Activated T-cell treated with anti-CD3 and anti-CD28 coated beads, Interleukin-2, amount 50 U/mL, for 4 hours (primary cell): ENCODE measurements at regions not wholly inside any gene's neighbourhood (a gene's known extent, or its start where the extent isn't known, plus 50 kb on each side); places are given as distances from the start of the nearest gene placed in this dataset.
"Not testable (repeated sequence)": the region's sequence is repeated elsewhere in the genome, so short reads cannot be mapped to it uniquely, and the experiment has no call there.

Experiments used
- ATAC-seq, 2 donors: fragments of 200-7000 bp; cut with Tn5 transposase; one replicate each; pipeline ENCODE4 v1.10.0; 2021
- DNase-seq: peaks from one replicate; pipeline ENCODE4 v3.0.0-alpha.2; 2020
- H3K27me3 Mint-ChIP-seq: one replicate; pipeline ENCODE4 v1.8.0; 2021; ENCODE audit warnings: low read depth, mixed read lengths
- H3K36me3 Mint-ChIP-seq: one replicate; pipeline ENCODE4 v1.8.0; 2022; ENCODE audit warnings: mixed read lengths; ENCODE audit not compliant: insufficient read depth
- H3K4me1 Mint-ChIP-seq: one replicate; pipeline ENCODE4 v1.8.0; 2021; ENCODE audit warnings: low read depth, mixed read lengths
- H3K4me3 Mint-ChIP-seq: one replicate; pipeline ENCODE4 v1.8.0; 2021; ENCODE audit warnings: mild to moderate bottlenecking, moderate library complexity, mixed read lengths
- H3K9me3 Mint-ChIP-seq: one replicate; pipeline ENCODE4 v1.8.0; 2021; ENCODE audit warnings: mixed read lengths

DNA sequence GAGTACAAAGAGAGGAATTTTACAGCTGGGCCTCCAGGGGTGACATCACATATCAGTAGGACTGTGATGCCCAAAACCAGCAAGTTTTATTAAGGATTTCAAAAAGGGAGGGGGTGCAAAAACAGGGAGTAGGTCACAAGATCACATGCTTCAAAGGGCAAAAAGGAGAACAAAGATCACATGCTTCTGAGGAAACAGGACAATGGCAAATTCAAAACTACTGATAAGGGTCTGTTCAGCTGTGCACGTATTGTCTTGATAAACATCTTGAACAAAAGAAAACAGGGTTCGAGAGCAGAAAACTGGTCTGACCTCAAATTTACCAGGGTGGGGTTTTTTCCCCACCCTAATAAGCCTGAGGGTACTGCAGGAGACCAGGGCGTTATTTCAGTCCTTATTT is 197.5 kb downstream of the SLCO4C1 start:
- DNase-seq, H3K36me3 Mint-ChIP-seq, H3K9me3 Mint-ChIP-seq, ATAC-seq, H3K4me3 Mint-ChIP-seq, H3K4me1 Mint-ChIP-seq, H3K27me3 Mint-ChIP-seq: not testable (repeated sequence)

DNA sequence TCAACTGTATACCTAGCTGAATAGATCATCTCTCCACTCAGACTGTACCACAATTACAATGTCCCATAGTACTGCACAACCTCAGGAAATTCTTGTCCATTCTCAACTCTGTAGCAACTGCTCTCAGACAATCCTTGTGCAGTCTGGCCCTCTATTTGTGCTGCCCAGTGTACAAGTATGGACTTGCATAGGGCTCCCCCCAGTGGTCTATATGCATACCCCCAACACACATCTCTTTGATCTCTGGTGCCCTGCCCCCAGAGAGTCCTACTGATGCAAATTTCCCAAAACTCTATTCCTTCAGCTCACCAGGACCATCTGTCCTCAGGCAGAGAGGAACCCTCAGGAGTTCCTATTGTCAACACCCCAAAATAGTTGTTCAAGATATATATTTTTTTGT is 205.3 kb downstream of the SLCO4C1 start:
- no peak for DNase-seq
- ATAC-seq = no peak
- H3K27me3 Mint-ChIP-seq = no peaks in the 10 kb centered on the region
- H3K4me1 Mint-ChIP-seq = no peaks in the 10 kb centered on the region
- no peaks in the 10 kb centered on the region for H3K9me3 Mint-ChIP-seq
- no peak overlapping the region for H3K4me3 Mint-ChIP-seq
- no peaks in the 10 kb centered on the region for H3K36me3 Mint-ChIP-seq

DNA sequence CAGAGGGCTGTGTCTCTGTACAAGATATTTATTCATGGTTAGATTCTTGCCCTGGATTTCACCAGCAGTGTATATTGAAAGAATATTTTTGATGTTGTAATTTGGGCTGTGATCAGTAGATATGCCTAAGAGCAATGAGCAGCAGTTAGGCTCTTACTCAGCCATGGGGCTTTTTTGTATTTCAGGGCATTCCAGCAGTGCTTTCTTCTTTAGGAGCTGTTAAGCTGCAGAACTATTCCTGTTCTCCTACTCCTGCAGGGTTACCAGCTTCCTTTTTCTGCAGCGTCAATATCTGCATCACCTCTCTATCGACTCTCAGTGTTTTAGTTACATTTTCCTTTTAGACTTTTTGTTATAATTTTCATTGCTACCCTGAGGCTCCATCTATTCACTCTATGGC is 206.2 kb downstream of the SLCO4C1 start:
- ATAC-seq = no peak
- no peaks in the 10 kb centered on the region for H3K36me3 Mint-ChIP-seq

DNA sequence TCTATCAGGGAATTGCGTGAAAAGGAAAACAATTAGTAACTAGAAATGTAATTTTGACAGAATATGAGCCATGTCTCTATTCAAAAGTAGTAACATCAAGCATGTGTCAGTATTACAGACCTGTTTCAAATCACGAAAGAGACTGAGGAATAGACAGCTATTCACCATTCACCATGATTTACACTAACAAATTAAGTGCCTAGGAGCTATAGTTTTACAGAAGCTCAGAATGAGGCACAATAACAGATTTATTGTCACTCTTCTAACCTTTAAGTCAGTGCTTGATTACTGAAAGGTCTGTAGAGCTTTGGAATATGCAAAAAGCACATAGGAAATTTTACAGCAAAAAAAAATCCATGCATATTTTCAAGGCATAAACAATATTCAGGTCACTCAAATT is 208.2 kb downstream of the SLCO4C1 start:
- Mint-ChIP-seq H3K36me3 (no peaks in the 10 kb centered on the region), H3K27me3 (no peaks in the 10 kb centered on the region), H3K4me1 (no peaks in the 10 kb centered on the region), H3K4me3 (no peak overlapping the region), H3K9me3 (peaks cover 5% of the 10 kb centered on the region)
- DNase-seq = no peak
- no peak for ATAC-seq

More for the DNA sequence above, 206.2 kb downstream of the SLCO4C1 start:
- Mint-ChIP-seq H3K4me1 (no peaks in the 10 kb centered on the region), H3K9me3 (no peaks in the 10 kb centered on the region), H3K27me3 (no peaks in the 10 kb centered on the region), H3K4me3 (no peak overlapping the region)
- no peak for DNase-seq

DNA sequence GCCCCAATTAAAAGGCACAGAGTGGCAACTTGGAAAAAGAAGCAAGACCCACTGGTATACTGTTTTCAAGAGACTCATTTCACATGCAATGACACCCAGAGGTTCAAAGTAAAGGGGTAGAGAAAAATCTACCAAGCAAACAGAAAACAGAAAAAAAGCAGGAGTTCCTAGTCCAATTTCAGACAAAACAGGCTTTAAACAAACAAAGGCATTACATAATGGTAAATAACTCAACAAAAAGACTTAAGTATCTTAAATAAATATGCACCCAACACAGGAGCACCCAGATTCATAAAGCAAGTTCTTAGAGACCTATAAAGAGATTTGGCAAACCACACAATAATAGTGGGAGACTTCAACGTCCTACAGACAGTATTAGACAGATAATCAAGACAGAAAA is 215.8 kb downstream of the SLCO4C1 start:
- H3K36me3 Mint-ChIP-seq = no peaks in the 10 kb centered on the region
- DNase-seq (no peak), ATAC-seq (no peak)
- no peaks in the 10 kb centered on the region for H3K27me3 Mint-ChIP-seq
- H3K9me3 Mint-ChIP-seq = peaks cover 5% of the 10 kb centered on the region
- no peaks in the 10 kb centered on the region for H3K4me1 Mint-ChIP-seq
- H3K4me3 Mint-ChIP-seq = no peak overlapping the region

DNA sequence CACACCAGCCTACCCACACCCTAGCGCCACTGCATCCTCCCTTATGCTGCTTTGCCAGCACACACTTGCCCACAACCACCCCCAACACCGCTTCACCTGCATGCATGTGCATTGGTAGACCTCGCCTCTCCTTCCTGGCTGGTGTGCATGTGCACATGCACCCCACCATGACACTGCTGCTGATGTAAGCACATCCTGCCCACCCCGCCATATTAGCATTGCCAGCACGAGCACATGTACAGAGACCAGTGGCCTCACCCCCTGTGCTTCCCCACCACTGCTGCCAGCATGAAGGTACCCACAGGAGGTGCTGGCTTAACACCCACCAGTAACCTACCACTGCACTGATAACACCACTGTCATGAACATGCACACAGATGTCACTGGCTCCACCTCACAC is 218.2 kb downstream of the SLCO4C1 start:
- Mint-ChIP-seq H3K4me3 (no peak overlapping the region), H3K4me1 (no peaks in the 10 kb centered on the region), H3K27me3 (no peaks in the 10 kb centered on the region), H3K36me3 (no peaks in the 10 kb centered on the region), H3K9me3 (no peaks in the 10 kb centered on the region)
- DNase-seq (no peak), ATAC-seq (no peak)

DNA sequence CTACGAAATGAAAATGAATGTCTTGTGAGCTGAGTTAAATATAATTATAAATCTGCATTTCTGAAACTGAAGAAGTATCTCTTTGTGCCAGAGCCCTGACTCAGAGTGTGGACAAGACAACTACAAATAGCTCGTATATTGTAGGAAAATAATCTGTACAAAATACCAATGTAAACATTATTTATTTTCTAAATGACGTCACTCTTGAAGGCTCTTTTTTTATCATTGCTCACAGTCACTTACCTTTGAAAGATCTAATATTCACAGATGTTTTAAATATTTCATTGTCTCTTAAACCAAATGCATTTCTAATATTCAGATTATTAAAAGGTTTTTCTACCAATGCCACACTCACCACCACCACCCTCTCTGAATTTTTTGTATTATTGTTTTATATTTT is 226.1 kb downstream of the SLCO4C1 start:
- H3K36me3 Mint-ChIP-seq = no peaks in the 10 kb centered on the region
- H3K4me3 Mint-ChIP-seq = no peak overlapping the region
- DNase-seq = no peak
- no peaks in the 10 kb centered on the region for H3K27me3 Mint-ChIP-seq
- no peak for ATAC-seq
- no peaks in the 10 kb centered on the region for H3K9me3 Mint-ChIP-seq
- no peaks in the 10 kb centered on the region for H3K4me1 Mint-ChIP-seq

DNA sequence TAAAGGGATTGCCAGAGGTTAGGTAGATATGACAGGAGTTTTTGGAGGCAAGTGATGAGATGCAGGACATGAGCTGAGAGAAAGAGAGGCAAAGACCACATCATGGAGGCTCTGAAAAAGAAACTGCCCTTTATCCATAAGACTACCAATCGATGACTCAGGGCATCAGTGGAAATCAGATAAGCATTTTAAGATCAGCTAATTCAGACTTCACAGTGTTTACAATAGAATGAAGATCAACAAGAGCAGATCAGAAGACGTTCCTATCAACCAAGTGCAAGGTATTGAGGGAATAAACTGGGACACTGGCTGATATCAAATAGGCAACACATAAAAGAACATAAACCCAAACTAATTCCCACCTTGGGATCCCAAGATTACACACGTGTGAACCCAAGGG is 227.2 kb downstream of the SLCO4C1 start:
- ATAC-seq = no peak
- DNase-seq = no peak
- no peak overlapping the region for H3K4me3 Mint-ChIP-seq
- no peaks in the 10 kb centered on the region for H3K27me3 Mint-ChIP-seq
- no peaks in the 10 kb centered on the region for H3K4me1 Mint-ChIP-seq
- H3K9me3 Mint-ChIP-seq = no peaks in the 10 kb centered on the region
- no peaks in the 10 kb centered on the region for H3K36me3 Mint-ChIP-seq

DNA sequence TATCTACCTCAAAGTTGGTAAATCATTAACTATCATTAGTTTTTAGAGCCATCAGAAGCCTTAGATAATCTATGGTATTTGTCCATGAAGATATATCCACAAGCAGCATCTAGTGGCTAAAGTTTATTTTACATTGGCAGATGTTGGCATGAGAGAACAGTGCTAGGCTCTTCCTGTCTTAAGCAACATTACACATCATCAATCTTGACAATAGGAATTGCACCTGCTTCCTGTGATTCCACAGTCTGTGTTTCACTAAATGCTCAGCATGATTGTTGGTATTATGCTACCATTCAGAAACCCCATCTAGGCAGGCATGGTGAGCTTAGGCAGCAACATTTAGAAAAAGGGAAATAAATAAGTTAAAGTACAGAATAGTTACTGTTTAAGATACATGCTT is 246.6 kb downstream of the SLCO4C1 start:
- Mint-ChIP-seq H3K4me3 (no peak overlapping the region), H3K4me1 (no peaks in the 10 kb centered on the region), H3K27me3 (no peaks in the 10 kb centered on the region), H3K9me3 (no peaks in the 10 kb centered on the region), H3K36me3 (no peaks in the 10 kb centered on the region)
- no peak for ATAC-seq
- DNase-seq = no peak

DNA sequence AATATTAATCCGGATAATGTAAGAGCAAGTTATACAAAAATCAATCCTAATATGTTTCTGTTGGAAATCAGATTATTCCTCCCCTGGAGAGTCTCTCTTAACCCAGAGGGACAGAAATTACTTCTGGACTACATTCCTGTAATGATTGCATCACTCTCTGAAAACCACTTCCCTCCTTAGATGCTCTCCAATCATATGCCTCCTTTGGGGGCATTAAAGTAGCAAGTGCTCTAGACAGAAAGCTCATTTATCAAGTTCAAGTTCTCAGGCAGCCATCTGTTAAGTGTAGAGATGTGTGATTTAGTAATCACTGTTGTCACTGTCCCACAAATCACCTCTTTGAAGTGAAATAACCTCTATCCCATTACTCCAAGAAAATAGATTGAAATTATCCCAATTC is 247.1 kb downstream of the SLCO4C1 start:
- ATAC-seq = no peak
- Mint-ChIP-seq H3K4me3 (no peak overlapping the region), H3K27me3 (no peaks in the 10 kb centered on the region), H3K9me3 (no peaks in the 10 kb centered on the region), H3K36me3 (no peaks in the 10 kb centered on the region), H3K4me1 (no peaks in the 10 kb centered on the region)
- DNase-seq = no peak

DNA sequence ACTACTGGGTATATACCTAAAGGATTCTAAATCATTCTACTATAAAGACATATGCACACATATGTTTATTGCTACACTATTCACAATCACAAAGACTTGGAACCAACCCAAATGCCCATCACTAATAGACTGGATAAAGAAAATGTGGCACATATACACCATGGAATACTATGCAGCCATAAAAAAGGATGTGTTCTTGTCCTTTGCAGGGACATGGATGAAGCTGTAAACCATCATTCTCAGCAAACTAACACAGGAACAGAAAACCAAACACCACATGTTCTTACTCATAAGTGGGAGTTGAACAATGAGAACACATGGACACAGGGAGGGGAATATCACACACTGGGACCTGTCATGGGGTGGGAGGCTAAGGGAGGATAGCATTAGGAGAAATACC is 249.0 kb downstream of the SLCO4C1 start:
- H3K27me3 Mint-ChIP-seq, H3K36me3 Mint-ChIP-seq, H3K4me3 Mint-ChIP-seq, ATAC-seq, H3K4me1 Mint-ChIP-seq, H3K9me3 Mint-ChIP-seq, DNase-seq: not testable (repeated sequence)

DNA sequence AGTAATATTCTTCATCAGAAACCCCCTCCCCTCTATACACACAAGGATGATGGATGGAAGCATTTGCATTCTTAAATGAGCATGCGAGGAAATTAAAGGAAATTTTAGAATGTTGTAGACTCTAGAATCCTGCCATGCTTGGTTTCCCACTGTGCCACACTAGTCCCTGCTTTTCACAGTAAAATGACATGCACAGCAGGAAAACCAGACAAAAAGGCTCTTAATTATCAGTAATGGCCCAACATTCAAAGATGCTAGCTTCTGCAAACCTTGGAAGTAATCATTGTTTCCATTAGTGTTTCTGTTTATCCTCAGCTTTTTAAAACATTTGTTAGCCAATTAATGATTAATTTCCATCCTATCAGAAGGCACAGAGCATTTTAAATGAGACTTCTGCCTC is 255.8 kb downstream of the SLCO4C1 start:
- Mint-ChIP-seq H3K4me1 (no peaks in the 10 kb centered on the region), H3K4me3 (no peak overlapping the region), H3K27me3 (no peaks in the 10 kb centered on the region), H3K36me3 (no peaks in the 10 kb centered on the region), H3K9me3 (no peaks in the 10 kb centered on the region)
- DNase-seq (no peak), ATAC-seq (no peak)

DNA sequence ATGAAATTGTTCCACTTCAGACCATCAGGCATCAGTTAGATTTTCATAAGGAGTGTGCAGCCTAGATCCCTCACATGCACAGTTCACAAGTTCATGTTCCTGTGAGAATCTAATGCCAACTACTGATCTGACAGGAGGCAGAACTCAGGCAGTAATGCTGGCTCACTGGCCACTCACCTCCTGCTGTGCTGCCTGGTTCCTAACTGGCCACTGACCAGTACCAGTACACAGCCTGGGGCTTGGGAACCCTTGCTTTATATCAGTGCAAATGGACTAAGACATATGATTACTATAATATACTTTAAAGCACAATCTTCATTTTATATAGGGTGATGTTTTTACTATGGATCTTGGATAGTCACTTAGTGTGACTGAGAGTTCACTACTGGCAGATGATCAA is 259.2 kb downstream of the SLCO4C1 start:
- DNase-seq (no peak), ATAC-seq (no peak)
- Mint-ChIP-seq H3K4me3 (no peak overlapping the region), H3K36me3 (no peaks in the 10 kb centered on the region), H3K9me3 (no peaks in the 10 kb centered on the region), H3K4me1 (no peaks in the 10 kb centered on the region), H3K27me3 (no peaks in the 10 kb centered on the region)

DNA sequence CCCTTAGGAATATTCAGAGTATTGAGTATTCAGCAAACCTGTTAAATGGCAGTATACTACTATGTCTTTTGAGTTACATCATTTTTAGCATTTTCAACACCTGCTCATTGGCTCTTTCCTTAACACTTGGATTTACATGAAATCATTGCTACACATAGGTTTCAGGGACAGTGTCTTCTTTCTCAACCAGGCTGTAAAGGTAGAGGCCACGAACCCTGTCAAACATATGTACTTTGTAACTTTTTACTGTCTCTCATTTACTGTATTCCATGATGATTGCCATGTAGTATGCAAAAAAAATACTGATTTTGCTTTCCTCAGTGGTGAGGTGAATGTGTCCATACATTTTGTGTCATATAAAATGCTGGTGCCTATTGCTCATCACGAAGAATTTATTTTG is 264.4 kb downstream of the SLCO4C1 start:
- Mint-ChIP-seq H3K36me3 (no peaks in the 10 kb centered on the region), H3K4me1 (no peaks in the 10 kb centered on the region)
- ATAC-seq = no peak

DNA sequence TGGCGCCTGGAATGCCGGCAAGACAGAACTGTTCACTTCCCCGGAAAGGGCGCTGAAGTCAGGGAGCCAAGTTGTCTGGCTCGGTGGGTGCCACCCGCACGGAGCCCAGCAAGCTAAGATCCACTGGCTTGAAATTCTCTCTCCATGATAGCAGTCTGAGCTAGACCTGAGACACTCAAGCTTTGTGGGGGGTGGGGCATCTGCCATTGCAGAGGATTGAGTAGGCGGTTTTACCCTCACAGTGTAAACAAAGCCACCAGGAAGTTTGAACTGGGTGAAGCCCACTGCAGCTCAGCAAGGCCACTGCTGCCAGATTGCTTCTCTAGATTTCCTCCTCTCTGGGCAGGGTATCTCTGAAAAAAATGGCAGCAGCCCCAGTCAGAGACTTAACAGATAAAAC is 277.4 kb downstream of the SLCO4C1 start:
- ATAC-seq (no peak), DNase-seq (no peak)
- peaks cover 4% of the 10 kb centered on the region for H3K9me3 Mint-ChIP-seq
- H3K36me3 Mint-ChIP-seq = no peaks in the 10 kb centered on the region
- H3K27me3 Mint-ChIP-seq = no peaks in the 10 kb centered on the region
- H3K4me3 Mint-ChIP-seq = no peak overlapping the region
- no peaks in the 10 kb centered on the region for H3K4me1 Mint-ChIP-seq

More for the DNA sequence above, 264.4 kb downstream of the SLCO4C1 start:
- H3K9me3 Mint-ChIP-seq = no peaks in the 10 kb centered on the region
- no peaks in the 10 kb centered on the region for H3K27me3 Mint-ChIP-seq
- H3K4me3 Mint-ChIP-seq = no peak overlapping the region
- no peak for DNase-seq

DNA sequence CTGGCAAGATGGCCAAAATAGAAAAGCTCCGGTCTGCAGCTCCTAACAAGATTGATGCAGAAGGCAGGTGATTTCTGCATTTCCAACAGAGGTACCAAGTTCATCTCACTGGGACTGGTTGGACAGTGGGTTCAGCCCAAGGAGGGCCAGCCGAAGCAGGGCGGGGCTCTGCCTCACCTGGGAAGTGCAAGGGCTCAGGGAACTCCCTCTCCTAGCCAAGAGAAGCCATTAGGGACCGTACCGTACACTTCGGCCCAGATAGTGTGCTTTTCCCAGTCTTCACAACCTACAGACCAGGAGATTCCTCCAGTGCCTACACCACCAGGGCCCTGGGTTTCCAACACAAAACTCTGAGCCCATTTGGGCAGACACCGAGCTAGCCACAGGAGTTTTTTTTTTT is 277.8 kb downstream of the SLCO4C1 start:
- Mint-ChIP-seq H3K4me3 (no peak overlapping the region), H3K36me3 (no peaks in the 10 kb centered on the region), H3K4me1 (no peaks in the 10 kb centered on the region), H3K27me3 (no peaks in the 10 kb centered on the region), H3K9me3 (peaks cover 4% of the 10 kb centered on the region)
- no peak for DNase-seq
- no peak for ATAC-seq
